ENCODE measurements at regions not wholly inside any gene's neighbourhood (a gene's known extent, or its start where the extent isn't known, plus 50 kb on each side); places are given as distances from the start of the nearest gene placed in this dataset.

DNA sequence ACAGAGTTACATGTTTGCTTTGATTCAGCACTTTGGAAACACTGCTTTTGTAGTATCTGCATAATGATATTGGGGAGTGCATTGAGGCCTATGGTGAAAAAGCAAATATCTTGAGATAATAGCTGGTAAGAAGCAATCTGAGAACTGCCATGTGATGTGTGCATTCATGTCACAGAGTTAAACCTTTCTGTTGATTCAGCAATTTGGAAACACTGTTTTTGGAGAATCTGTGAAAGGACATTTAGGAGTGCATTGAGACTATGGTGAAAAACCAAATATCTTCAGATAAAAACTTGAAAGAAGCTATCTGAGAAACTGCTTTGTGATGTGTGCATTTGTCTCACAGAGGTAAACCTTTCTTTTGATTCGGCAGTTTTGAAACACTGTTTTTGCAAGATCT lies 346.8 kb downstream of the OR4C45 start:
- TF ChIP-seq POLR2A (IDR thresholded peaks at IDR 0.05), result no peak
- TF ChIP-seq, protein P1, sequence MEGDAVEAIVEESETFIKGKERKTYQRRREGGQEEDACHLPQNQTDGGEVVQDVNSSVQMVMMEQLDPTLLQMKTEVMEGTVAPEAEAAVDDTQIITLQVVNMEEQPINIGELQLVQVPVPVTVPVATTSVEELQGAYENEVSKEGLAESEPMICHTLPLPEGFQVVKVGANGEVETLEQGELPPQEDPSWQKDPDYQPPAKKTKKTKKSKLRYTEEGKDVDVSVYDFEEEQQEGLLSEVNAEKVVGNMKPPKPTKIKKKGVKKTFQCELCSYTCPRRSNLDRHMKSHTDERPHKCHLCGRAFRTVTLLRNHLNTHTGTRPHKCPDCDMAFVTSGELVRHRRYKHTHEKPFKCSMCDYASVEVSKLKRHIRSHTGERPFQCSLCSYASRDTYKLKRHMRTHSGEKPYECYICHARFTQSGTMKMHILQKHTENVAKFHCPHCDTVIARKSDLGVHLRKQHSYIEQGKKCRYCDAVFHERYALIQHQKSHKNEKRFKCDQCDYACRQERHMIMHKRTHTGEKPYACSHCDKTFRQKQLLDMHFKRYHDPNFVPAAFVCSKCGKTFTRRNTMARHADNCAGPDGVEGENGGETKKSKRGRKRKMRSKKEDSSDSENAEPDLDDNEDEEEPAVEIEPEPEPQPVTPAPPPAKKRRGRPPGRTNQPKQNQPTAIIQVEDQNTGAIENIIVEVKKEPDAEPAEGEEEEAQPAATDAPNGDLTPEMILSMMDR (IDR thresholded peaks at IDR 0.05), result no peak

Data from lower leg skin (tissue), 3 donors.